ENCODE measurements at regions not wholly inside any gene's neighbourhood (a gene's known extent, or its start where the extent isn't known, plus 50 kb on each side); places are given as distances from the start of the nearest gene placed in this dataset.

- Histone ChIP-seq H3K56ac (ENCODE audit: extremely low read depth, insufficient read depth, low read length) (no peak overlapping the region), H3K79me1 (ENCODE audit: low read depth in 1 of 2, low read length in 2 of 2) (no peaks in the 10 kb centered on the region), H4K8ac (ENCODE audit: low read depth in 2 of 2, low read length in 2 of 2) (no peak overlapping the region), H2BK120ac (ENCODE audit: low read depth, low read length) (no peak overlapping the region), H3K4me3 (ENCODE audit: insufficient read depth, low read depth, low read length) (no peak overlapping the region), H3K18ac (ENCODE audit: low read depth, low read length) (no peak overlapping the region), H2BK15ac (ENCODE audit: low read depth, low read length) (no peak overlapping the region), H2AFZ (replicated peaks; ENCODE audit: low read length, poor library complexity) (no peak overlapping the region), H4K5ac (ENCODE audit: low read depth, low read length) (no peak overlapping the region), H2BK20ac (ENCODE audit: low read depth, low read length) (no peak overlapping the region), H3K23ac (ENCODE audit: low read depth, low read length) (no peak overlapping the region), H4K91ac (ENCODE audit: insufficient read depth, low read depth, low read length) (no peak overlapping the region), H3K4me1 (ENCODE audit: control insufficient read depth, insufficient read depth, low read length) (no peaks in the 10 kb centered on the region), H3K9ac (ENCODE audit: low read depth, low read length) (no peak overlapping the region), H3K27ac (ENCODE audit: insufficient read depth, low read length) (no peak overlapping the region), H2AK5ac (ENCODE audit: low read depth, low read length) (no peak overlapping the region), H4K20me1 (ENCODE audit: insufficient read depth, low read length) (no peaks in the 10 kb centered on the region), H3K4ac (ENCODE audit: low read depth, low read length) (no peak overlapping the region), H3K14ac (replicated peaks; ENCODE audit: low read depth, low read length) (no peak overlapping the region), H2BK5ac (ENCODE audit: low read depth, low read length, poor library complexity, severe bottlenecking) (no peak overlapping the region), H3K27me3 (ENCODE audit: control insufficient read depth, insufficient read depth, low read length) (no peaks in the 10 kb centered on the region), H3K36me3 (ENCODE audit: control insufficient read depth, insufficient read depth, low read length) (no peaks in the 10 kb centered on the region), H3K4me2 (ENCODE audit: low read depth, low read length) (no peak overlapping the region), H3K9me1 (ENCODE audit: insufficient read depth, low read length) (no peaks in the 10 kb centered on the region), H3K9me3 (ENCODE audit: control insufficient read depth, insufficient read depth, low read length) (no peaks in the 10 kb centered on the region), H2AK9ac (replicated peaks; ENCODE audit: low read depth, low read length, poor library complexity) (no peak overlapping the region)
- no peak for TF ChIP-seq RCOR1 (IDR thresholded peaks at IDR 0.05; ENCODE audit: insufficient replicate concordance, low read length)
- TF ChIP-seq RAD21 (IDR thresholded peaks at IDR 0.05; ENCODE audit: low read length): no peak
- TF ChIP-seq ELK1 (IDR thresholded peaks at IDR 0.05; ENCODE audit: borderline replicate concordance, low read depth, low read length): no peak
- TF ChIP-seq MAFK (IDR thresholded peaks at IDR 0.05; ENCODE audit: low read depth, low read length): no peak
- no peak for TF ChIP-seq POLR2A (IDR thresholded peaks at IDR 0.05; ENCODE audit: low read depth, low read length)
- TF ChIP-seq FOS (IDR thresholded peaks at IDR 0.05; ENCODE audit: low read depth, low read length): no peak
- TF ChIP-seq RFX5 (IDR thresholded peaks at IDR 0.05; ENCODE audit: low read depth, low read length): no peak
- TF ChIP-seq NFE2L2 (IDR thresholded peaks at IDR 0.05; ENCODE audit: low read depth, low read length): no peak
- TF ChIP-seq MAZ (IDR thresholded peaks at IDR 0.05; ENCODE audit: borderline replicate concordance, low read depth, low read length): no peak
- TF ChIP-seq CTCF (conservative IDR thresholded peaks at IDR 0.05; ENCODE audit: low read depth, low read length): no peak
- no peak for TF ChIP-seq MXI1 (IDR thresholded peaks at IDR 0.05; ENCODE audit: borderline replicate concordance, low read depth, low read length)
- no peak for TF ChIP-seq SMC3 (IDR thresholded peaks at IDR 0.05; ENCODE audit: low read depth, low read length)
- no peak for TF ChIP-seq BHLHE40 (IDR thresholded peaks at IDR 0.05; ENCODE audit: low read depth, low read length)
- no peak for TF ChIP-seq CEBPB (IDR thresholded peaks at IDR 0.05; ENCODE audit: low read depth, low read length)
- TF ChIP-seq USF2 (IDR thresholded peaks at IDR 0.05; ENCODE audit: low read depth, low read length): no peak
- no peak for TF ChIP-seq CHD1 (IDR thresholded peaks at IDR 0.05; ENCODE audit: low read depth, low read length)
- DNase-seq (no peak), ATAC-seq (ENCODE audit: low read depth) (no peak)
- in situ Hi-C loops (cut with MboI; ENCODE audit: low sequenced_read_pairs) (no loop called here), intact Hi-C loops (cut with micrococcal nuclease) (no loop called here), dilution Hi-C loops (cut with HindIII; ENCODE audit: low sequenced_read_pairs, unreplicated experiment) (no loop called here)
- no TSS peak for BruUV-seq (replicated peaks)
- POLR2A ChIA-PET (ENCODE audit: unreplicated experiment): no interaction called here
- WGBS, 2 experiments (ENCODE audit: extremely low coverage in 2 of 2, insufficient read length in 1 of 2): 20 to 100% methylated on average over 1 of the region's 2 CpGs
- CTCF ChIA-PET: no interaction called here
These were observed 711.5 kb downstream of the CETN3 start for GRCh38 chr5:89698028-89698427.
